ENCODE measurements at regions not wholly inside any gene's neighbourhood (a gene's known extent, or its start where the extent isn't known, plus 50 kb on each side); places are given as distances from the start of the nearest gene placed in this dataset.

- ATAC-seq, result no peak
- TF ChIP-seq ZFP3 (CRISPR knock-in tag; IDR thresholded peaks at IDR 0.05), result no peak
These were observed 180.1 kb upstream of the ARID1B start for GRCh38 chr6:156597095-156597494.

- TF ChIP-seq BACH2 (CRISPR knock-in tag; IDR thresholded peaks at IDR 0.05; ENCODE audit: borderline replicate concordance) (no peak), ZNF8 (CRISPR knock-in tag; IDR thresholded peaks at IDR 0.05) (no peak), PPARA (CRISPR knock-in tag; IDR thresholded peaks at IDR 0.05; ENCODE audit: borderline replicate concordance) (no peak), CREB5 (CRISPR knock-in tag; IDR thresholded peaks at IDR 0.05; ENCODE audit: low read depth) (no peak), ZNF70 (CRISPR knock-in tag; IDR thresholded peaks at IDR 0.05) (no peak), GLIS3 (CRISPR knock-in tag; IDR thresholded peaks at IDR 0.05) (no peak), POU6F1 (CRISPR knock-in tag; IDR thresholded peaks at IDR 0.05; ENCODE audit: borderline replicate concordance, low read depth) (no peak), RARB (CRISPR knock-in tag; IDR thresholded peaks at IDR 0.05) (no peak), CSDC2 (CRISPR knock-in tag; IDR thresholded peaks at IDR 0.05) (no peak), SNAI2 (CRISPR knock-in tag; IDR thresholded peaks at IDR 0.05) (no peak), TSHZ2 (CRISPR knock-in tag; IDR thresholded peaks at IDR 0.05) (no peak)
- ATAC-seq, result peak; percentile 61; the same call in 2 of the 3 replicates
These were observed 181.7 kb upstream of the ARID1B start for GRCh38 chr6:156595476-156595875.

- ATAC-seq, result no peak
- TF ChIP-seq BACH2 (CRISPR knock-in tag; IDR thresholded peaks at IDR 0.05; ENCODE audit: borderline replicate concordance) (no peak), PATZ1 (CRISPR knock-in tag; IDR thresholded peaks at IDR 0.05; ENCODE audit: borderline replicate concordance) (no peak), TSHZ2 (CRISPR knock-in tag; IDR thresholded peaks at IDR 0.05) (no peak), SNAI2 (CRISPR knock-in tag; IDR thresholded peaks at IDR 0.05) (no peak), PPARA (CRISPR knock-in tag; IDR thresholded peaks at IDR 0.05; ENCODE audit: borderline replicate concordance) (no peak), POU6F1 (CRISPR knock-in tag; IDR thresholded peaks at IDR 0.05; ENCODE audit: borderline replicate concordance, low read depth) (no peak), OSR1 (CRISPR knock-in tag; IDR thresholded peaks at IDR 0.05) (no peak), ZFP3 (CRISPR knock-in tag; IDR thresholded peaks at IDR 0.05) (no peak), RARB (CRISPR knock-in tag; IDR thresholded peaks at IDR 0.05) (no peak), ZC3H10 (CRISPR knock-in tag; IDR thresholded peaks at IDR 0.05) (no peak), ZNF70 (CRISPR knock-in tag; IDR thresholded peaks at IDR 0.05) (no peak), ARNTL (CRISPR knock-in tag; IDR thresholded peaks at IDR 0.05; ENCODE audit: borderline replicate concordance, low read depth) (no peak), TCF4 (CRISPR knock-in tag; IDR thresholded peaks at IDR 0.05; ENCODE audit: borderline replicate concordance) (no peak), CREB5 (CRISPR knock-in tag; IDR thresholded peaks at IDR 0.05; ENCODE audit: low read depth) (no peak), CSRNP3 (CRISPR knock-in tag; IDR thresholded peaks at IDR 0.05) (no peak), CSDC2 (CRISPR knock-in tag; IDR thresholded peaks at IDR 0.05) (no peak), ZNF8 (CRISPR knock-in tag; IDR thresholded peaks at IDR 0.05) (no peak), ESRRG (CRISPR knock-in tag; IDR thresholded peaks at IDR 0.05) (no peak), TOX (CRISPR knock-in tag; IDR thresholded peaks at IDR 0.05; ENCODE audit: borderline replicate concordance) (no peak)
These were observed 183.3 kb upstream of the ARID1B start for GRCh38 chr6:156593893-156594292.
